Neural crest cell (in vitro differentiated cells): ENCODE measurements at regions not wholly inside any gene's neighbourhood (a gene's known extent, or its start where the extent isn't known, plus 50 kb on each side); places are given as distances from the start of the nearest gene placed in this dataset.

Source experiments
- DNase-seq: peaks from one replicate; pipeline ENCODE4 v3.0.0; 2021; ENCODE audit warnings: low read depth, mixed read lengths, low spot score
- H3K27ac Mint-ChIP-seq: one replicate; pipeline ENCODE4 v1.8.0; 2021; ENCODE audit warnings: mild to moderate bottlenecking, mixed read lengths; ENCODE audit not compliant: unreplicated experiment
- H3K27me3 Mint-ChIP-seq: 2 replicates; pipeline ENCODE4 v1.8.0; 2021; ENCODE audit warnings: low read depth, mild to moderate bottlenecking, mixed read lengths
- H3K36me3 Mint-ChIP-seq: 2 replicates; pipeline ENCODE4 v1.8.0; 2021; ENCODE audit warnings: low read depth, mild to moderate bottlenecking, mixed read lengths
- H3K4me1 Mint-ChIP-seq: 2 replicates; pipeline ENCODE4 v1.8.0; 2021; ENCODE audit warnings: mixed read lengths
- H3K4me3 Mint-ChIP-seq: one replicate; pipeline ENCODE4 v1.8.0; 2021; ENCODE audit warnings: mild to moderate bottlenecking, mixed read lengths
- H3K9me3 Mint-ChIP-seq: 2 replicates; pipeline ENCODE4 v1.8.0; 2021; ENCODE audit warnings: mixed read lengths
- TF ChIP-seq, protein P1 (sequence below): fragments of 200-600 bp; sonication (generic); conservative IDR thresholded peaks from 2 replicates; pipeline ENCODE4 v1.5.0; 2021; ENCODE audit warnings: antibody characterized with exemption, mild to moderate bottlenecking

DNA sequence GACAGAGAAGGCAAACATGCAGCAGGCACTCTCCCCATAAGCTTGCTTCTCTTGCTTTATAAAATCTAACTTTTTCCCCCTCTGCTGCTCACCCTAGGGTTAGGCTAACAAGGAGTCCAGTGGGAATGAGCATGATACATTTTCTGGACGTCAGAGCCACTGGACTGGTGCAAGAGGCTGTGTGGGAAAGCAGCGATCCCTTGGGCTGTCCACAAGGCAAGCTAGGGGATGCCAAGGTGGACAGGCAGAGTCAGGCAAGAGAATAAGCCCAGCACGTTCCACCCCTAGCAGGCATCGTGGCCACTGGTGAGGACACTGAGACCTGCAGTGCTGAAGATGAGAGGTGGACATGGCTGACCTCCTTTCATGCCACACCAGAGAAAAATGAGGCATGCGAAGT lies 290.9 kb upstream of the ZMIZ1 start:
- TF ChIP-seq, protein P1, sequence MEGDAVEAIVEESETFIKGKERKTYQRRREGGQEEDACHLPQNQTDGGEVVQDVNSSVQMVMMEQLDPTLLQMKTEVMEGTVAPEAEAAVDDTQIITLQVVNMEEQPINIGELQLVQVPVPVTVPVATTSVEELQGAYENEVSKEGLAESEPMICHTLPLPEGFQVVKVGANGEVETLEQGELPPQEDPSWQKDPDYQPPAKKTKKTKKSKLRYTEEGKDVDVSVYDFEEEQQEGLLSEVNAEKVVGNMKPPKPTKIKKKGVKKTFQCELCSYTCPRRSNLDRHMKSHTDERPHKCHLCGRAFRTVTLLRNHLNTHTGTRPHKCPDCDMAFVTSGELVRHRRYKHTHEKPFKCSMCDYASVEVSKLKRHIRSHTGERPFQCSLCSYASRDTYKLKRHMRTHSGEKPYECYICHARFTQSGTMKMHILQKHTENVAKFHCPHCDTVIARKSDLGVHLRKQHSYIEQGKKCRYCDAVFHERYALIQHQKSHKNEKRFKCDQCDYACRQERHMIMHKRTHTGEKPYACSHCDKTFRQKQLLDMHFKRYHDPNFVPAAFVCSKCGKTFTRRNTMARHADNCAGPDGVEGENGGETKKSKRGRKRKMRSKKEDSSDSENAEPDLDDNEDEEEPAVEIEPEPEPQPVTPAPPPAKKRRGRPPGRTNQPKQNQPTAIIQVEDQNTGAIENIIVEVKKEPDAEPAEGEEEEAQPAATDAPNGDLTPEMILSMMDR, result no peak

DNA sequence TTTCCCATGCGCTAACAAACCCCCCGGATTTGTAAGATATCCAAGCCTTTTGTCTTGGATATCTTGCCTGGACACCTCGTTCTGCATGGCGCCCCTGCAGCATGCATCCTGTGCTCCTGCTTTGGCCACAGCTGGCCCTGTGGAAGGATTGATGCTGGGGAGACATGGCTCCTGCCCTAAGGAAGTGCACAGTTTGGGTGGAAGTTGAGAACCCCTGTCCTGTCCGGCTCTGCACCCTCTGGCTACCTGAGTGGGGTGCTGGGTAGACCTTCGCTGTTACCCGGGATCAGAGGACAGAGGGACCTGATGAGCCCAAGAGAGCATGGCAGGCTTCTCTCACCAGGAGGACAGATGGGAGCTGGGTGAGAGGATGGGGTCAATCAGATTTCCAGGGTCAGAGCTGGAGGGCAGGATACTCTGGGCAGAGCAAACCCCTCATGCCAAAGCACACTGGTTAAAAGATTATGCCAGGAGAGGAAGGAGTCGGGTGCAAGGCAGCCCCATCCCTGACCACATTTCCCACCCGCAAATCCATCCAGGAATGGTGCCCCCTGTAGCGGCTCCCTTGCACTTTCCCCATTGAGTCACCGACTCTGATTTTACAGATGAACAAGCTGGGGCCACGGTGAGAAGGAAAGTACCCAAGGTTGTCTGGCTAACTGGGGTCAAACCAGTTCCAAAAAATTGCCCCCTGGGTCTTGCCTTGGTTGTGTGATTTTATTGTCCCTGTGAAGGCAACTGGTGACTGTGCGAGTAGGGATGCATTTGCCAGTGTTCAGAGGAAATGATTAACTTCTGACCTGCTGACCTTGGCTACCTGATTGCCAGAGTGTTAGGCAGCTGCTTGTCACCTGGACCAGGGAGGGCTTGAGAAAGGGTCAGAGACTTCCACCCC lies 290.1 kb upstream of the ZMIZ1 start:
- no peak overlapping the region for H3K4me3 Mint-ChIP-seq
- TF ChIP-seq, protein P1, result no peak
- H3K27ac Mint-ChIP-seq, result peak overlapping the region; percentile 19
- H3K4me1 Mint-ChIP-seq, result peaks cover 45% of the 10 kb centered on the region
- peaks cover 4% of the 10 kb centered on the region for H3K9me3 Mint-ChIP-seq
- H3K36me3 Mint-ChIP-seq, result no peaks in the 10 kb centered on the region
- no peak for DNase-seq
- H3K27me3 Mint-ChIP-seq, result no peaks in the 10 kb centered on the region

More for the DNA sequence above, 290.9 kb upstream of the ZMIZ1 start:
- Mint-ChIP-seq H3K4me3 (no peak overlapping the region), H3K4me1 (peaks cover 42% of the 10 kb centered on the region), H3K9me3 (no peaks in the 10 kb centered on the region), H3K27ac (peak overlapping the region; percentile 78), H3K27me3 (no peaks in the 10 kb centered on the region), H3K36me3 (no peaks in the 10 kb centered on the region)
- DNase-seq, result no peak

DNA sequence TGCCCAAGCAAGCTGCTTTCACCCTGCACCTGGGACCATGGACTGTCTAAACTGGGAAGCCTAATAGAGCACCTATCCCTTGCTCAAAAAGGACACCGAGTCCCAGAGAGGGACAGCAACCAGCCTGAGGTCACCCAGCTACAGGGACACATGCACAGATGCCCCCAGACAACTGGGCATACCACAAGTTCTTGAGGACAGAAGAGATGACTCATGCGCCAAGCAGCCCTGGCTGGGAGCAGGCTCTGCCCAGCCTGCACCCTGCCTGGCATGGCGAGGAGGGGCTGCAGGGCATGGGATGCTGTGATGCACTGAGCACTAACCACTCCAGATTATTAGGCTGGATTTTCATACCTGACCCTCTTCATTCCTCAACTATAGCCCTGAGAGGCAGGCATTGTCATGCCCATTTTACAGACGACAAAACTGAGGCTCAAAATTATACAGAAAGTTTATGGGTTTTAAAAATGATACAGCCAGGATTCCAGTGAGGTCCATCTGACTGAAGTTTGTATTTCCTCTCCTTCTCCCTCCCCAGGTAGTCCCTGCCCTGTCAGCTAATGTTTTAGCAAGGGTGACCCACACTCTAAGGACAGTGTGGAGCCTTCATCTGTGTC lies 289.3 kb upstream of the ZMIZ1 start:
- H3K27ac Mint-ChIP-seq, result no peak overlapping the region
- peaks cover 49% of the 10 kb centered on the region for H3K4me1 Mint-ChIP-seq
- H3K4me3 Mint-ChIP-seq, result no peak overlapping the region
- TF ChIP-seq, protein P1, result no peak
- H3K9me3 Mint-ChIP-seq, result peaks cover 5% of the 10 kb centered on the region
- no peaks in the 10 kb centered on the region for H3K27me3 Mint-ChIP-seq
- no peak for DNase-seq
- no peaks in the 10 kb centered on the region for H3K36me3 Mint-ChIP-seq

DNA sequence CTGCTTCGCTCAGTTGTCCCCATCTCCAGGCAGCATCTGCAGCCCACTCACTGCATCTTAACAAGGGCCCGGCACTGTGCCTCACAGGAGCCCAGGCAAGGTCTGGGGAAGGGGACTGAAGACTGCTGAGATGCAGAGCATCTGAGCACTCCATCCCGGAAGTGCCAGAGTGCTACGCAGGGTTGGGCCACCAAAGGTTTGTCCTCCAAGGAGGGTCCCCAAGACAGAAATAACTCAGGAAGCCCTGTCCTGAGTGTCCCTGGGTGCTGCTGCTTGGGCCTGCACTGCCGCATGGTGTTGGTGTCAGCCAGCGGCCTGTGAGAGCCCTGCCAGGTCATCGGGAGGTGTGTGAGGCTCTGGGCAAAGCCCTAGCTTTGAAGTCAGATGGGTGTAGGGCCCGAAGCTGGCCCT lies 288.2 kb upstream of the ZMIZ1 start:
- Mint-ChIP-seq H3K27me3 (no peaks in the 10 kb centered on the region), H3K27ac (no peak overlapping the region), H3K9me3 (peaks cover 5% of the 10 kb centered on the region), H3K4me3 (no peak overlapping the region), H3K4me1 (peaks cover 38% of the 10 kb centered on the region), H3K36me3 (no peaks in the 10 kb centered on the region)
- TF ChIP-seq, protein P1, result no peak
- no peak for DNase-seq

DNA sequence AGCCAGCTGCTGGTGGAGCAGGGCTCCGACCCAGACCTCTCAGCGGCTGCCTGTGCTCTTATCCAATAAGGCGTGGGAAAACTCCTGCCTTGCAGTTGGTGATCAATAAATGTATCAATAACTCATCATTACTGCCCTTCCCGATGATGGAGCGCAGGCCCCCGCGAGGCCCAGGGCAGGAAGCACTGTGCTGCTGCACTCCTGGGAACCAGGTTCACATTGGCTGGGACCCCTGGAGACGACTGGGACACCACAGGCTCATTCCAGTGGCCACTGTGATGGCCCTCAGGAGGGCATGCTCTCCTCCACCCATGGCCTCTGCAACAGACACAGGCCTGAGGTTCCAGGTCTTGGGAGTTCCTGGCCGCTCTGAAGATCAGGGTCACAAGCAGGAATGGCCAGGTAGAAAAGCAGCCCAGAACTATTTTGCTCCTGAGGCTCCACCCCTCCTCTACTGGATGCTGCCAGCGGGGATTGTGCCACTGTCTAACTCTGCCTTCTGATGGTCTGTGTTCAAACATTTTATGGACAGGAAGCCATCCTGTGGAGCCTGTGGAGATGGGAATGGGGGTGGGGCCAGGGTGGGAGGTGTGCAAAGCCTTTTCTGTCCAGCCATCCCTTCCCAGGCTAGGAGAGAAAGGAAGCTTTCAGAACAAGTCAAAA lies 287.4 kb upstream of the ZMIZ1 start:
- Mint-ChIP-seq H3K9me3 (peaks cover 5% of the 10 kb centered on the region), H3K4me3 (no peak overlapping the region), H3K36me3 (no peaks in the 10 kb centered on the region), H3K27ac (no peak overlapping the region), H3K4me1 (peaks cover 34% of the 10 kb centered on the region), H3K27me3 (no peaks in the 10 kb centered on the region)
- DNase-seq, result no peak
- TF ChIP-seq, protein P1, result no peak
